ENCODE measurements at regions not wholly inside any gene's neighbourhood (a gene's known extent, or its start where the extent isn't known, plus 50 kb on each side); places are given as distances from the start of the nearest gene placed in this dataset.

DNA sequence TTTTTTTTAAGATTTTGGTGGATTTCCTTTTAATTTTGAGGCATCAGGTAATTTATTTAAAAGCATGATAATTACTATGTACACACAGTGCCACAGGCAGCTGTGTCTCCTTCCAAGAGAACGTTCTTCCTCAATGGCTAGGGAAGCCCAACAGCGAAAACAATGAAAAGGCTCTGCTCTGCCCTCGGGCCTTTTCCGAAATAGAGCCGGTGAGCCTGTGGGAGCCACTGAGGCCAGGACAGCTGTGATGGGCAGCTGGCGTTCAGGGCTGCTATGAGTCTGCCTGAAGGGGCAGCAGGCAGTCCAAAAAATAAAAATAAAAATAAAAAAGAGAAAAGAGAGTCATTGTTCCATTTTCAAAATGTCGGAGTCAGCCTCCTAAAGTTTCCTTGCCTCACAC, 443.8 kb downstream of the KIF16B start:
- TF ChIP-seq POLR2A (IDR thresholded peaks at IDR 0.05) (no peak), EP300 (IDR thresholded peaks at IDR 0.05) (no peak), POLR2AphosphoS5 (IDR thresholded peaks at IDR 0.05) (no peak)
- TF ChIP-seq, protein P1, sequence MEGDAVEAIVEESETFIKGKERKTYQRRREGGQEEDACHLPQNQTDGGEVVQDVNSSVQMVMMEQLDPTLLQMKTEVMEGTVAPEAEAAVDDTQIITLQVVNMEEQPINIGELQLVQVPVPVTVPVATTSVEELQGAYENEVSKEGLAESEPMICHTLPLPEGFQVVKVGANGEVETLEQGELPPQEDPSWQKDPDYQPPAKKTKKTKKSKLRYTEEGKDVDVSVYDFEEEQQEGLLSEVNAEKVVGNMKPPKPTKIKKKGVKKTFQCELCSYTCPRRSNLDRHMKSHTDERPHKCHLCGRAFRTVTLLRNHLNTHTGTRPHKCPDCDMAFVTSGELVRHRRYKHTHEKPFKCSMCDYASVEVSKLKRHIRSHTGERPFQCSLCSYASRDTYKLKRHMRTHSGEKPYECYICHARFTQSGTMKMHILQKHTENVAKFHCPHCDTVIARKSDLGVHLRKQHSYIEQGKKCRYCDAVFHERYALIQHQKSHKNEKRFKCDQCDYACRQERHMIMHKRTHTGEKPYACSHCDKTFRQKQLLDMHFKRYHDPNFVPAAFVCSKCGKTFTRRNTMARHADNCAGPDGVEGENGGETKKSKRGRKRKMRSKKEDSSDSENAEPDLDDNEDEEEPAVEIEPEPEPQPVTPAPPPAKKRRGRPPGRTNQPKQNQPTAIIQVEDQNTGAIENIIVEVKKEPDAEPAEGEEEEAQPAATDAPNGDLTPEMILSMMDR (IDR thresholded peaks at IDR 0.05): no peak

All from gastroesophageal sphincter (tissue), 3 donors.